Stimulated activated CD8-positive, alpha-beta memory T cell treated with anti-CD3 and anti-CD28 coated beads, Interleukin-2, amount 100 ng/mL, for 1 hour (primary cell): ENCODE measurements at regions not wholly inside any gene's neighbourhood (a gene's known extent, or its start where the extent isn't known, plus 50 kb on each side); places are given as distances from the start of the nearest gene placed in this dataset.
"Not testable (repeated sequence)": the region's sequence is repeated elsewhere in the genome, so short reads cannot be mapped to it uniquely, and the experiment has no call there.

Experiments used
- DNase-seq, 2 donors: peaks; one replicate each; pipeline ENCODE4 v3.0.0-alpha.2; 2020; ENCODE audit warnings: low read depth in 2 of 2

DNA sequence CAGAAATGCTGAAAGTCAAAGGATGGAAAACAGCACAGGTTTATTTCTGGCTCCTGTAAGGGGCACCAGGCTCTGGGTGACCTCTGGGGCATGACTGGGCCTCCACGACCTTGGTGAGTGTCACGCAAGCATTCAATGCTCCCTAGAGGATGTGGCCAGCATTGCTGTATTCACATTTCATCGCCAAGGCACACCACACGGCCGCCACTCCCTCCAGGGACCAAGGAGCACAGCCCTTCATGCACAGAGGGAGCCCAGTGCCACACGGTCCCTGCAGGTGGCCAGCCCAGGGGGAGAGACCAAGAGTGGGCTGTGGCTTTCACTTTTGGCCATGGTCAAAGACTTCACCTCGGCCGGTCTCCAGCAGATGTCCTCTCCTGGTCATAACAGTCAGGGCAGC, 137.4 kb upstream of the TNRC6C start:
- no peak for DNase-seq

DNA sequence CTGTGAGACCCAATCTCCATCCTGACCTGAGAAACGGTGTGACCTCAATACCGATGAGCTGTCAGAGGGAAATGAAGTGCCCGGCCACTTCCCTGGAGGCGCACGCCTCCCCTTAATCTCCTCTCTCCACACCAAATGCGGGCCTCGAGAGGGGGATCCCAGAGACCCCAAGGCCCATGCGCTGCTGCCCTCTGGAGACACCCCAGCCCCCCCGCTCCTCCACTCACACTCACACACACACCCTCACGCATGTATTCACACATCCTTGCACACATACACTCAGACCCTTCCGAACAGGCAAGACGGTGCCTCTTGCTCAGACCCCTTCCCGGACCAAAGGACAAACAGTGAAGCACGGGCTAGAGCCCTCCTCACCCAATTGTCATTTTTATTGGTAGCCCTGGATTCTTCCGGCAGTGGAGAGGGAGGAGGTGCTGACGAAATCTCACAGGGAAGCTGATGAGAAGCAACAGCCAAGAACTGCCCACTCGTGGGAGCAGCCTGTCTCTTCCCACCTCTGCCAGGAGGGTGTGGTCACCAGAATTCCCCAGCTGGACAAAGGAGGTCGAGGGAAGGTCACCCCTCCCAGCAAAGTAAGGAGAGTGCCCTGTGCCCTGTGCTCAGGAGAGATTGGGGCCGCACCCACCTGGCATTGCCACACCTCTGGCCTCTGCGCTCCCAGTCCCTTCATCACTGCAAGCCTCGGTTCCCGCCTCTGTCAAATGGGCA, 136.0 kb upstream of the TNRC6C start:
- no peak for DNase-seq

DNA sequence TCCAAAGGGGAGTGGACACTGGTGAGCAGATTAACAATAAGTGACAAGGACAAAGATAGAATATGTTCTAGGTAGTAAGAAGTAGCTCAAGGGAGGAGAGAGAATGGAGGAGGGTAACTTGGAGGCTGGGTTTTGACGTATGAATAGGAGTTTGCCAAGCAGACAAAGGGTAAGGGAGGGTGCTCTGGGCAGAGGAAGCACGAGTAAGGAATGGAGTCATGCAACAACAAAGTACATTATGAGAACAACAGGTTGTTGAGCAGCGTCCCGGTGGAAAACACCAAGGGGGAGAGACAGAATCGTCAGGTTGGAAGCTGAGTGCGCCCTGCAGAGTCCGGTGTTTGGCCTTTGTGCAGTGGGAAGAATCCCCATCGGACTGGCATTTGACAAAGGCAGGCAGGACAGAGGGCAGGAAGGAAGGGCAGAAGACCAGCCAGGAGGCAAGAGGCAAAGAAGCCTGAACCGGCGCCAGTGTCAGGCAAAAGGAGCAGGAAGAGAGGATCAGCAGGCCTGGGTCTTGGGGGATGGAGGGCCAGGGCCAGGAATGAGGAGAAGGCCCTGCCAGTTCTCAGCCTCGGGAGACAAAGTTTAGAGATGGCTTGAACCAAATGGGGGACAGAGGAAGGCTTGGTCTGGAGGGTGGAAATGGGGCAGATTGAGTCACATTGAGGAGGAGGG, 134.3 kb upstream of the TNRC6C start:
- DNase-seq, result no peak

DNA sequence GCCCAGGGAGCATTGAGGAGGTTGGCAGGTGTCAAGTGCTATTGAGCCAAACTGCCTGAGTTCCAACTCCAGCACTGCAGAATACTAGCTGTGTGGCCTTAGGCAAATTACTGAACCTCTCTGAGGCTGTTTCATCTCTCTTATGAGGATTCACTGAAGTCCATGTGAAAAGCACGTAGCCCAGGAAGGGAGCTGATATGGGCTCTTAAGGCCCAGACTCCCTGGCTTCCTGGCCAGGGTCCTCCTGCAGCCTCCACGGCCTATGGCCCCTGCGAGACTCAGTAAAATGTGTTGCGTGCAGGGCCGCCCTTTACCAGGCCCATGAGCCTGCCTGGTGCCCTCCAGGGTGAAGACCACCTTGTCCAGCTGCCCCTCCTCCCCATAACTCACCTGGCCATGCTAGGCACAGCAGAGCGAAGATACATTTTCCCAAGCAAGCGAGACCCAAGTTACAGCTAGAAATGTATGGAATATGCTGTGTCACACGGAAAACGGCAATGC, 133.7 kb upstream of the TNRC6C start:
- DNase-seq, result no peak

DNA sequence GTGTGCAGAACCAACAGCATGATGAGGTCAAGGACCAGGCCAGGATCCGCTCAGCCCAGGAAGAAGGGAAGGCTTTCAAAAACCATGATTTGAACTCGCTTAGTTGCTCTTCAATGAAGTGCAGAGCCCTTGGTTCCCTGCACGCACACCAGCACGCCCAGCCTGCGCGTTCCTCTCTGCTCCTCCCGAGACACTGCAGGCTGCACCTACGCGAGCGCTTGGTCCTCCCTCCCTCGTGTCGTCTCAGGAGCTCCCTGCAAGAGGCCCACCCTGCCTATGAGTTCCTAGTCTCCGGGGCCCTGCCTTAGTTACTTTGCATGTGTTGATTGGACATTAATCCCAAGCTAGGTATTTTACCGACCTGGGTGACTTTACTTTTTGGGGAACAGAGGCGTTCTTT, 132.9 kb upstream of the TNRC6C start:
- DNase-seq, result no peak

DNA sequence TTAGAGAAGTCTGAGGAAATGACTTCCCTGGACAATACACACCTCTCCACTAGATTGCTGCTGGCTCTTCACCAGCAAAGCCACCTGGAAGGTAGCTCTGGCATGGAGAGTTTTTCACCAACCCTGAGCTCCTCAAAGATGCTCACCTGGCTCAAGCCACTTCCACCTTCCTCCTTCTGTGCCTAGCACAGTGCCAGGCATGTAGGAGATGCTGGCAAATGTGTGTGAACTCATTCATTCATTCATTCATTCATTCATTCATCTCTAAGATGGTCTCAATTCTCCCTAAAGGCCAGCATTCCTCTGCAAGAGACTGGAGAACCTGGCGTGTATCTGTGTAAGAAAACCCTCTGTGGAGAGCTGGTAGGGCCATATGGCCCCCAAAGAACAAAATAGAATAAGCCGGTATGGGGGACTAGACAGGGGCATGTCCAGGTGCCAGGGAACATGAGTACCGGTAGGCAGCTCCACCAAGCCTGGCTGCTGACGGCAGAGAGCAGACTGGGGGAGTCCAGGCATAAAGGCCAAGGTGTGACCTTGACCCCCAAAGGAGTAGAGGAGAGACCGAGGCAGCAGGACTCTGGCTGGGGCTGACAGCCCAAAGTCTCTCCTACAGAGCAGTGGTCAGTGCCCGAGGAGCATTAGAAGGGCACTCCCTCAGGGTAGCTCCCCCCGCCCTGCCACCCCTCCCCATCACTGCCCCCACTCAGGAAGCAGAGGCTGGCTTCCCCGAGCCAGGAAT, 132.2 kb upstream of the TNRC6C start:
- DNase-seq, result no peak

DNA sequence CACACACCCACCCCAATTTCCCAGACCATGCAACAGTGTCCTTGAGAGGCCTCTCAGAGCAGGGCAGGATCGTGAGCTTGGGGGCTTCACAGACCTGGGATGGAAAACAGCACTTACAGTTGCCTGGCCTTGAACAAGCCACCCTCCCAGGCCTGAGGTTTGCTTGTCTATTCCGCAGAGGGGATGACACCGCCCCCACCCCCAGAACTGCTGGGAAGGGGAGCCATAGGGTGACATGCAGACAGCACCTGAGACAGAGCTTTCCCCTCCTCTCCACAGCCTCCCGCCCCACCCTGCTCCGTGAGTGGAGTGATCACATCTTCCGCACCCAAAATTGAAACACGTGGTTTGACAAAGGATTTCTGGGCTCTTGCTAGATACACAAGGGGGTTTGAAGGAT, 131.5 kb upstream of the TNRC6C start:
- no peak for DNase-seq

DNA sequence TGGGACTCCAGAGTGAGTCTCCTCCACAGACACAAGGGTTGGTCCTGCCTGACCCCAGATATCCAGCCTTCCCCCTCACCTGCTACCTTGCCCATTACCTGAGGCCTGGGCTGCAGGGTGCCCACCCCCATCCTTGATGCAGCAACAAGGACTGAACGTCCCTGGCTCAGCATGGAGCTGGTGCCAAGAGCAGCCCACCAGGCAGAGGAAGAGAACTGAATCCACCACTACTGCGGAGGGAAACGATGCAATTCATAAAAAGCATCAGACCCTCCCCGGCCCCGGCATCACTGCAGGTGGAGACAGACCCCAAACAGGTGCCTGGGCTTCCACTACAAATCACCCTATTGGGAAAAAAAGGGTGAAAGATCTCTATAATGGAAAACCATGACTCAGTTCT, 131.0 kb upstream of the TNRC6C start:
- no peak for DNase-seq

DNA sequence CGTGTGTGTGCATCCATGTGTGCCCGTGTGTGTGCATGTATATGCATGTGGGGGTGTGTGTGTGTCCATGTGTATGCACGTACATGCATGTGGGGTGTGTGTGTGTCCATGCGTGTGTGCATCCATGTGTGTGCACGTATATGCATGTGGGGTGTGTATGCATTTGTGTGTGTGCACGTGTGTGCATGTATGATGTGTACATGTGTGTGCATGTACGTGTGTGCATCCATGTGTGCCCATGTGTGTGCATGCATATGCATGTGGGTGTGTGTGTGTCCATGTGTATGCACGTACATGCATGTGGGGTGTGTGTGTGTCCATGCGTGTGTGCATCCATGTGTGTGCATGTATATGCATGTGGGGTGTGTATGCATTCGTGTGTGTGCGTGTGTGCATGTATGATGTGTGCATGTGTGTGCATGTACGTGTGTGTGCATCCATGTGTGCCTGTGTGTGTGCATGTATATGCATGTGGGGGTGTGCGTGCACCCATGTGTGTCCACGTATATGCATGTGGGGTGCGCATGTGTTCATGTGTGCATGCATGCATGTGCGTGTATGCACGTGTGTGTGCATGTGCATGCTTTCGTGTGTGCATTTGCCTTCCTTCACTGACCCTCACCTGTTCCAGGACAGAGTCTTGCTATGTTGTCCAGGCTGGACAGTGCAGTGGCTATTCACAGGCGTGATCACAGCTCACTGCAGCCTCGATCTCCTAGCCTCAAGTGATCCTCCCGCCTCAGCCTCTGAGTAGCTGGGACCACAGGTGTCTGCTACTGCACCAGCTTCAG, 129.6 kb upstream of the TNRC6C start:
- no peak for DNase-seq

DNA sequence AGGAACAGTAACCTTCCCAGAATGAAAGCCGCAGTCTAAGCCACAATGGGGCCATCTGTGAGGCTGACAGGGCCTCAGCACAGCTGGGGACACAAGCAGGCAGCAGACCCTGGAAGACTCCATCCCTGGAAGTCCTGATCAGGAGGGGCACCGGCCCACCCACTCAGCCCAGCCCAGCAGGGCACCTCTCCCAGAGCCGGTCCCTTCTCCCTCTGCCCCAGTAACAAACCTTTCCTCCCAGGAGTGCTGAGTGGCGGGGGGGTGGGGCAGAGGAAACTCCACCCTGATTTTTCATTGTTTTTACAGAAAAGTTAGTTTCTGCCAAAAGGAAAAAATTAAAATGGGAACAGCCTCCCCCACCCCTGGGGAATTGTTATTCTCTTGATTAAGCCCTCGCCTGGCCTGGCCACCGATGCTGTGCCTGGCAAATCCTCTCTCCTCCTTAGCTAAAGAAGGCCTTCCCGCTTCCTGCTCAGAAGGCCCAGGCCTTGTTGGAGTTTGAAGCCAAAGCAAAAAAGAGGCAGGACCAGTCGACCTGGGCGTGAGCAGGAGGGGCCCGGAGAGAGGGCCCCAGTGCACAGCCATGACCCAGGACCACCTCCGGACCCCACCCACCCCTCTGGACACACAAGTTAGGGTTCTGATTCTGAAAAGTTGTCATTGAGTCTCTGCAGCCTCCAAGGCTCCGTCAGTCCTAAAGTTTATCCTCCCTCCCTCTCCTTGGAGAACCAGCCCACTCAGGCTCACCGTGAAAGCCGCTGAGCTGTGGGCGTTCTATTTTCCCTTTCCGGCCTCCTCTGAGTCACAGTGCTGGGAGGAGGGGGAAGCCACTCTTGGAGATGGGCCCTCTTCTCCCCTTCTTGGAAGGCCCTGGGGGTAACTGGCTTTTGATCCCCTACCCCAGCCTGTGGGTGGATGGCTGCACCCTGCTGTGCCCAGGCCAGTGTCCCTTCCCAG, 128.4 kb upstream of the TNRC6C start:
- no peak for DNase-seq

DNA sequence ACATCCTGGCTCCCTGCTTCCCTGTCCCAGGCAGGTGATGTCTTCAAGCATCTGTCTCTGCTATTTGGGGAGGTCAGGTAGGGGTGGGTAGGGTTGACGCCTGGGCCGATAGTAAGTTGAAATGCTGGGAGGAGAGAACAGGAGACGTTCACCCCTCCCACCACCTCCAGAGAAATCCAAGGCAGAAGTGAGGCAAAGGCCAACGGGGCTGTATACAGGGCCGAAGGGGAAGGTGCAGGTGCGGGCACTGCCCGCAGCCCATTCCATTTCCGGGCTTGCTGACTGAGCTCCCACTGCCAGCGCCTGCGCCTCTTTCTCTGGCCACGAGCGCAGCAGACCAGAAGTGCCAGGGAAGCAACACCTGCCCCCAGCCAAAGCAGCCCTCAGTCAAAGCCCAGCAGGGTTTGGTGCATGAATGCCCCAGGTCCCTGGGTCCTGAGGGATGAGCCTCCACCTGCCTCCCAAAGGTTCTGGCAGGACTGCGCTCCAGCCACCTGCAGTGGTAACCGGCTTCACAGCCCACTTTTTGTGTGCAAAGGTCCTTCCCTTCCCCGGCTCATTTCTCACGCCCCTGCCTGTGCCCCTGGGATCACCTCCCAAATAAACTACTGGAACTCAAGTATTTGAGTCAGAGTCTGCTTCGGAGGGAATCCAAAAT, 127.6 kb upstream of the TNRC6C start:
- no peak for DNase-seq

DNA sequence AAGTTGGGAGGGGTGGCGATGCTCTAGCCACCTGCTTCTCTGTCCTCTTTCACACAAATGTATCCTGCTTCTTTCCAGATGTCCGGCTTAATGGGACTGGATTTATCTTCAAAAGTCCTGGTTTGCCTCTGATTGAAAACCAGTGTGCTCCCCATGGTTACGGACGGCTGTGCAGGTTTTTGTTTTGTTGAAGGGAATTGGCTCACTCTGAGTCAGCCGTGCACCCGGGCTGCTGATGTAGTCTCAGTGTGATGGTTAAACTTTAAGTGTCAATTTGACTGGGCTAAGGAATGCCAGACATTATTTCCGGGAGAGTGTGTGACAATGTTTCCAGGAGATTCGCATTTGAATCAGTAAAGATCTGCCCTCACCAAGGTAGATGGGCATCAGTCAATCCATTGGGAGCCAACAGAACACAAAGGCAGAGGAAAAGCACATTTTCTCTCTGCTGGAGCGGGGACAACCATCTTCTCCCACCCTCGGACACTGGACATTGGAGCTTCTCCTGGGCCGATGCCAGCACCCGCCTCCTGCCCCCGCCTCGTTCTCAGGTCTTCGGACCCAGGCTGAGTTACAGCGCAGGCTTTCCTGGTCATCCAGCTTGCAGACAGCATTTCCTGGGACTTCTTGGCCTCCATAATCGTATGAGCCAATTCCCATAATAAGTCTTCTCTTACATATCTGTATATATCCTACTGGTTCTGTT, 126.9 kb upstream of the TNRC6C start:
- DNase-seq, result no peak

DNA sequence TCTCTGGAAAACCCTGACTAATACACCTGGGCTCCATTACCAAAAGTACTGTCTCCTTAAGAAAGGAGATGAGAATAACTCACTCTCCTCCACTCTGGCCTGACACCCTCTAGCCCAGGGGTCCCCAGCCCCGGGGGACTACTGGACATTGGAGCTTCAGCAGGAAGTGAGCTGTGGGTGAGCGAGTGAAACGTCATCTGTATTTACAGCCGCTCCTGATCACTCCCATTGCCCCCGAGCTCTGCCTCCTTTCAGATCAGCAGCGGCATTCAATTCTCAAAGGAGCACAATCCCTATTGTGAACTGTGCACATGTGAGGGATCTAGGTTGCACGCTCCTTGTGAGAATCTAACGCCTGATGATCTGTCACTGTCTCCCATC, 126.3 kb upstream of the TNRC6C start:
- no peak for DNase-seq

DNA sequence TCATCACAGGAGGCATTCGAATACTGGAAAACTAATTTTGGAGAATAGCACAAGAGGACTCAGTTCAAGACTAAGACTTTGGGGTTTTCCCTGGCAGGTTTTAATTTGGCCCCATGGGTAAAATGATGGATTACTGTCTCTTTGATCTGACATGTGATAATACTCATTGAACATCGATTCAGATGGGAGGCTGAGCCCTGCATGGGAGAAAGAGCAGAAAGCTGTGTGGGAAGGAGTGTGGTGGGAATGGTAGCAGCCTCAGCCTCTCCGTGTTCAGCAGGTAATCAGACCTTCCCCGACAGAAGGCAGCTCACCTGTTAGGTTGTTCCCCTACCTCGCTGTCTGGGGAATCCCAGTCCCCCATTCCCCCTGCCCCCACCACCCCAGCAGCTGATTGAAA, 124.7 kb upstream of the TNRC6C start:
- no peak for DNase-seq

DNA sequence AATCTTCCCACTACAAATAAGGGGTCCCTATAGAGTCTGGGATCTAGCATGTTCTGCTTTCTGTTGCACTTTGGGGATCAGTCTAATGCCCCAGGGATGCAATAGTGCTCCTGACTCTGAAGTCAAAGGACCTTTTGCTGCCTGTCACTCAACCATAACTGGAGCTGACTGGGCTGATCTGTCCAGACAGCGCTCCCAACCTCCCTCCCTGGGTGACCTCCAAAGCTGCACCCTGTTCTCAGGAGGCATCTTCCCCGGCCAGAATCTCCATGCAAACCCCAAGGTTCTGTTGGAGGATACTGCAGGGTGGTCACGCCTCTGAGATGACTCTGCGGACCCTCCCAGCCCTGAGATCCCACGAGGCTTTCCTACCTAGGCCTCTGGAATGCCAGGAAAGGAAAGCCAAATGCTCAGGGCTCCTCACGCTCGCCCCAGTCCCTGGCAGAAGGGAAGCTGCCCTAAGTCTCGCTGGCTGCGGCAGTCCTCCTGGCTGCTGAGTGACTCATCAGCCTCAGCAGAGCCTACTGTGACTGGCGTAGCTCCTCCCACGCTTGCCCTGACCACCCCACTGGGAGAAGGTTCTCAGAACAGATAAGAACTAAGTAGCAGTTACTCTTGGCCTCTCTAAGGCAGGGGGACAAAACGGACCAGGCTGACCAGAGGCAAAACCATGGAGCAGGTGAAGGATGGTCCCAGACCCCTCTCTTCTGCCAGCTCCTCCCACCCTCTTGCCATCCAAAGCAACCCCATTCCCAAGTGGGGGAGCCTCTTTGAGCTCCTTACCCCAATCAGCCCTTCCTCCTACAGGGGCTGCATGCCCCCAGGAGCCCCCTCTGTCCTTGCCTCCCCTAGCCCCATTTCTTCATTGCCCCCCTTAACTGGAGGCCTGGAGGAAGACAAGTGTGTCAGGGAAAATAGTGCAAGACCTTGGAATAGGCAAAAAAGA, 124.1 kb upstream of the TNRC6C start:
- peak; percentile 42 to 45 for DNase-seq

DNA sequence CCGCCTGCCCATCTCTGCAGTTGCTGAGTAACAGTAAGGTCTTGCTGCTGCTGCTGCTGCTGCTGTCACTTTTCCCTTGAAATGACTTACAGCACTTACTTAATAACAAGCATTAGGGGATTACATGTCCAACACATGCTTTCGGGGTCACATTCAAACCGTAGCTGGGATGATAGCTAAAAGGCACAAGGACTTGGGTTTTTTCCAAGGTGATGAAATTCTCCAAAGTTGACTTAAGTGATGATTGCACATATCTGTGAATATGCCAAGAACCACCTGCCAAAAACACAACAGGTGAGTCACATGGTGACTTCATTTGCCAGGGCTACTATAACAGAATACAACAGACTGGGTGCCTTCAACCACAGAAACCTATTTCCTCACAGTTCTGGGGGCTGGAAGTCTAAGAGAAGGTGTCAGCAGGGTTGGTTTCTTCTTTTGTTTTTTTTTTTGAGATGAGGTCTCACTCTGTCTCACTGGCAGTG, 121.9 kb upstream of the TNRC6C start:
- no peak for DNase-seq

DNA sequence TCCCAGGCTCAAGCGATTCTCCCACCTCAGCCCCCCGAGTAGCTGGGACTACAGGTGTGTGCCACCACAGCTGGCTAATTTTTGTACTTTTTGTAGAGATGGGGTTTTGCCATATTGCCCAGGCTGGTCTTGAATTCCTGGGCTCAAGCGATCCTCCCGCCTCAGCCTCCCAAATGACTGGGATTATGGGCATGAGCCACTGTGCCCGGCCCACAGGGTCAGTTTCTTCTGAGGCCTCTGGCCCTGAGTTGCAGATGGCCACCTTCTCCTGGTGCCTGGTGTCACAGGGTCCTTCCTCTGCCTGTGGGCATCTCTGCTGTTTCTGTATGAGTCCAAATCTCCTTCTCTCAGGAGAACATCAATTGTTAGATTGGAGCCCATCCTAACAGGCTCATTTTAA, 121.4 kb upstream of the TNRC6C start:
- DNase-seq, result not testable (repeated sequence)

DNA sequence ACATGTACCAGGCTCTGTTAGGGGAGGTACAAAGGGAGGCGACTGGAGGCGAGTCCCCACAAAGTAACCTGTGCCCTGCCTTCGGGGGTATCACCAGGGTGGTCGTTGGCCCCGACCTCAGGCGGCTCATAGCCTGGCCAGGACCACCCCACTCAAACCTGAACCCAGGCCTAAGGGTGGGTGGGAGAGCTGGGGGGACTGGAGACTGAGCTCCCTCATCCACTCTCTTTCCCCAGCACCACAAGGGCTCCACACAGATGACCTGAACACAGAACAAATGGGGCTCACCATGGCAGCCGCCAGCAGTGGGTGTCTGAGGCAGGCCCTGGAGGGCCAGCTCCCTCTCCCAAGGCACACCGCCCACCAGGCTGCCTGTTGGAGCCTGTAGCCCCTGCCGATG, 120.6 kb upstream of the TNRC6C start:
- no peak for DNase-seq
